ENCODE measurements at regions not wholly inside any gene's neighbourhood (a gene's known extent, or its start where the extent isn't known, plus 50 kb on each side); places are given as distances from the start of the nearest gene placed in this dataset.

DNA sequence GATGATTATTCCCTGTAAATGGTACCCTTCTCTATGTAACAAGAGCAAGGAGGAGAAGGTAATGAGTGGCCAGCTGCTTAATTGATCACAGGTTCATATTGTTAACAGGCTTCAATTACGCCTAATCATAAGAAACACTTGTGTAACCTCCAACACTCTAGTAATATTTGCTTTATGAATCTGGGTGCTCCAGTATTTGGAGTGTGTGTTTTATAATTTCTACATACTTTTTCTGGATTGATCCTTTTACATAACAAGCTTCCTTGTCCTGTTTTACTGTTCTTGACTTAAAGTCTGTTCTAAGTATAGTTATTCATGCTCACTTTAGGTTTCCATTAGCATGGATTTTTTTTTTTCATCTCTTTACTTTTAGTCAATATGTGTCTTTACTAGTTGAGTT, 984.2 kb downstream of the AMY1C start:
- no peak for DNase-seq

DNA sequence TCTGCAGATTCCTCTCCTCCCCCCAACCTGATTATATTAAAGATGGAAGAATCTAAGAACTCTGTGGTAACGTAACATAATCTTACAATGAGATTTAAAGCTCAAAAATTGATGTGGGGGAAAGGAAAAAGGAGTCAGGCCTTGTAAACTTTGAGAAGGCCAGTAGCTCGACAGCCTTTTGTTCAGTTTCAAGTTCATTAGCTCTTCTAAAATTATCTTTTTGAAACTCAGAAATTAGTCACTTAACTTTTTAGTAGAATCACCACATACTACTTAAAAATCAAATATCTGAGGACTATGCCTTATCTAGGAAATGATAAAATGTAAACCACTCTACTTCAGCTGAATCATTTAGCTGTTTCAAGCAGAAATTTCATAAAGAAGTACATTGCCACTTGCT, 996.2 kb downstream of the AMY1C start:
- DNase-seq, result no peak

- DNase-seq, result no peak
Observed at GRCh38 chr1:104746994-104747393, 997.3 kb downstream of the AMY1C start.

DNA sequence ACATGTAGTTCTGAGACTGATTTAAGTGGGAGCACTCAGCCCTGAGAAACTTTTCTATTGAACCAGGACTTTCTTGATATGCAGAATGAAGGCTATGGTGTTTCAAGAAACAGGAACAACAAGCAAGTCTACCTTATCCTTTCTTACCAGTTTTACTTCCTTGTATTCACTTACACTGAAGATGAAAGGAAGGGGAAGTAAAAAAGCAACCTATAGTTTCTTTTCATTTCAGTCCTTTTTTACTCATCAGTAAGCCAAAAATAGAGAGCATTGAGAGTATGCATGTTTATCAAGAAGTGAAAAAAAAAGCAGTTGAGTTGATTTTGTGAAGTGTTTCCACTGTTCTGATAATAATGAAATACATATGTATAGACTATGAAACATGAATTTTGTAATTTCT, 1010.3 kb downstream of the AMY1C start:
- DNase-seq, result no peak

GRCh38 chr1:104761961-104762570, 1012.4 kb downstream of the AMY1C start:
- DNase-seq, result no peak

DNA sequence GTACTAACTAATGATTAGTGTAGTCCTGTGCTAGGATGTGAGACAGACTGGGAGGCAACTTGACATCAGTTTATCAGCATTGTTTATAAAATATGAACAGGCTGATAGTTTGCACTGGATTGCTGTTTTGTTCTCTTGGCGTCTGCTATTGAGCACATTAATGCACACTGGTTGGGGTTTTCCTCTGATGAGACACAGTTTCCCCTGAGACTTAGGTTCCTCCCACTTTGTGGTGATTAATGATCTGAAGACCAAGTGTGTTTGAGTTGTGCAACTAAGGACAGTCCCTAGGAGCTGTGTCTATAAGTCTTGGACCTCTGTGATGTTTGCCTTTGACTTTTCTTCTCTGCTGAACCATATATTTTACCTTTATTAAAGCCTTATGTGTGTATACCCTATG, 1015.4 kb downstream of the AMY1C start:
- DNase-seq, result no peak

- DNase-seq, result no peak
Observed at GRCh38 chr1:104768466-104768865, 1018.8 kb downstream of the AMY1C start.

GRCh38 chr1:104780470-104781078, 1030.9 kb downstream of the AMY1C start:
- no peak for DNase-seq

DNA sequence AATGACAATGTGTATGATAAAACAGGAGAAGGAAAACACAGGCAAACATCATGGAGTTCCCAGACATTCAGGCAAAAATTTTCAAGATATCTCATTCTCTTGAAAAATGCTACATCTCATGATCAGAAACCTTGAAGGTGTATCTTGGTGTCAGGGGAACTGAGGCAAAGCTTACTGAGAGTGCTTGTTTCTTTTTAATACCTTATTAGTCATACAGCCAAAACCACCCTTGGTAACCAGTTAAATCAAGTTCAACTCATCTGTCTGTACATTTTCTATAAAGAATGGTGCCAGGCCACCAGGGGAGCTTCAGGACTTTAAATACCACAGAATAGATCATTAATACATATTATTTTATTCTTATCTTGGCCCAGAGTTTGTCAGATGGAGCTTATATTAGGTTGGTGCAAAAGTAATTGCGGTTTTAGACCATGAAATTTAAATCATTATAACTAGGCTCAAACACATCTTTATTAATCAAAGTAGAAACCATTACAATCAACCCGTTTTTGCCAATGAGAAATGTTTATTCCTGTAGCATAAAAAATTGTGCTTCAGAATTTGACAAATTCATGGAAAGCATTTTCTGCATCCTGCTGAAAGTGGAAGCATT, 1036.0 kb downstream of the AMY1C start:
- no peak for DNase-seq

- no peak for DNase-seq
Observed at GRCh38 chr1:104787866-104788510, 1038.3 kb downstream of the AMY1C start.

DNA sequence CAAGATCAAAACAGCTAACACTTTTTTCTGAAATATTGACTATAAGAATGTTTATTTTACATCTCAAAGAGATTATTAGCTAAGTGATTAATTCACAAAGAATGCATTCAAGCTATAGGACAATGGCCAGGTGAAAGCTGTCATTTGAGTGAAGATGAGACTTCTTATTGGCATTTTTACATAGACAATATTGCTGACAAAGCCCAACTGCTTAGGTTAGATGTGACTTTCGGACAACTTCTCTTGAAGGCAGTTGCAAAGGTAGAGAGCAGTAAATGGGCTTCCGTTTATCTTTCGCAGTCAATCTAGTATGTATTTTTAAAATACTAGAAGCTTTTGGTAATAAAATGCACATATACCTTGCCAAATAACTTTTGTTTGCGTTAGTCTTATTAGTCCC, 1041.3 kb downstream of the AMY1C start:
- DNase-seq, result no peak

DNA sequence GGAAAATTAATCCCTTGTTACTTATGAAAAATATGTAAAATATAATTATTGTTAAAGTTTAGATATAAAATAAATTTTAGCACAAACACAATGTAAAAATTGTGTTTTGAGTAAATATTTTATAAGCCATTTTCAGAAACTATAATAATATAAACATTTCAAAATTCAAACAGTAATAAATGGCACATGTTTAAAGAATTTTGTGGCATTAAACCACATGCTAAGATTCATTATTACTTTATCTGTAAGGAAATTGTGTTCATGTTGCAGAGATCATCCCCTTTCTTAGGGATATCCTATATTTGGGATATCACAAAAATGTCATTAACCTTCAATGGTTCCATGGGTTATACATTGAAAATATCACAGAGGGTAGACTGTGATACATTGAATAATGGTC, 1044.3 kb downstream of the AMY1C start:
- DNase-seq, result no peak

GRCh38 chr1:104795931-104796330, 1046.2 kb downstream of the AMY1C start:
- no peak for DNase-seq

GRCh38 chr1:104797982-104798381, 1048.3 kb downstream of the AMY1C start:
- DNase-seq, result no peak

DNA sequence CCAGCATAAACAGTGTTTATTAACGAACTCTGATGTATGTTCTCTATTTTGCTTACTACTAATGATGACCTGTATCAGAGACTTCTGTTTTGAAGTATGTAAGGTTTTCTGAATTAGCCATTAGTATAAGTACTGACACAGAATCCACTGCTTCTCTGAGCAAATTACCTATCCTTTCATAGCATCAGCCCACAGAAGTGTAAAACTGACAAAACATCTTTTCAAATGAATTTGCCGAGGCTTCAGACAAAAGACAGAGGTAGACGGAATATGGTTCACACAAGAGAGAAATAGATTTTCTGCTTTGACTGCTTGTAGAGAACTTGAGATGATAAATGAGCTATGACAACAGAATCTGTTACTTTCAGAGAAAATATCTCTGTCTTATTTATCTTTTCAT, 1051.6 kb downstream of the AMY1C start:
- DNase-seq, result no peak

DNA sequence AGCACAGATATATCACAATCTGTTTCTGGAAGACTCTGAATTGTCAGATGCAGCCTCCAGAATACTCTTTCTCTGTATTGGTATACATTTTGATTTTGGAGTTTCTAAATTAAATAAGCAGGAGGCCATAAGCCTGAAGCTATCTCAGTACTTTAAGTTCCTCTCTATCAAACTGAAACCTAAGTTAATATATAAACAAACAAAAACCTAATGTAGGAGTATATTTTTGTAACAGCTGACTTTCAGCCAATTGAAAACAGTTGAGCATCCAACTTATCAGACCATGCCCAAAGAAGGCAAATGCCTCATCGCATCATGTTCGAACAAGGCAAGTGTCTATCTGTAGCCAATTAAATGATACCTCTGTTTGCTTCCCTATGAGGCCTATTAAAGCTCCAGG, 1054.4 kb downstream of the AMY1C start:
- no peak for DNase-seq

- no peak for DNase-seq
Observed at GRCh38 chr1:104807590-104807989, 1057.9 kb downstream of the AMY1C start.

DNA sequence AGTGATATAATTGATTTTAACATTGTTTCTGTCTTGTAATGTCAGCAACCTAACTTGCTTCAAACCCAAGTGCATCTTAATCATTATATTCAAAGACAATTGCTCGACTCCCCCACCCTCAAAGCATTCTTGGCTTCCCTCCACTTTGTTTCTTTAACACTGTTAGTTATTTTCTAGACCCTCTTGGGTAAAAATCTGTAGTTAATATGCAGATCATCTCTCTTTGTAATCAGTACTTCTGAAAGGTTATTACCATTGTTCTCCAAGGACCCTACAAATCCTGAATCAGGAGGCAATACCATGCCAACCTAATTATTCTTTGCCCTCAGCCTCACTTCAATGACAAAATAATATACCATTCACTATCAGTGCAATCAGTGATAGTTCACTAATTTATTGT, 1075.7 kb downstream of the AMY1C start:
- DNase-seq, result no peak

- no peak for DNase-seq
Observed at GRCh38 chr1:104830534-104830933, 1080.8 kb downstream of the AMY1C start.

DNA sequence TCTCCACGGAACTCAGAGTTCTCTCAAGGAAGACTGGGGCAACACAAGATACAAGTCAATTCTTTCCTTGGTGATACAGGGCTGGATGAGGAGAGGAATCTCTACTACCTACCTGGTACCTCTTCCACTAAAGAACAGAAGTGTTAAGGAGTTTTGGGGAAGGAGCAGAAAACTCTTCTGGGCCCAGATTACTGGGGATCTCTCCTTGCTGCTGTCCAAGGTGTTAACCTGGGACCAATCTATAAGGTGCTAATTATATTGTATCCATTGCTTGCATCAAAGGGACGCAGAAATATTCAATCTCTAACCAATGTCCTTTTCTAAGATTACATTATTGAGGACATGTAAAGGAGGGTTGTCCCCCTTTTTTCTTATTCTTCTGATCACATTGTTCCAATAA, 1102.5 kb downstream of the AMY1C start:
- no peak for DNase-seq

DNA sequence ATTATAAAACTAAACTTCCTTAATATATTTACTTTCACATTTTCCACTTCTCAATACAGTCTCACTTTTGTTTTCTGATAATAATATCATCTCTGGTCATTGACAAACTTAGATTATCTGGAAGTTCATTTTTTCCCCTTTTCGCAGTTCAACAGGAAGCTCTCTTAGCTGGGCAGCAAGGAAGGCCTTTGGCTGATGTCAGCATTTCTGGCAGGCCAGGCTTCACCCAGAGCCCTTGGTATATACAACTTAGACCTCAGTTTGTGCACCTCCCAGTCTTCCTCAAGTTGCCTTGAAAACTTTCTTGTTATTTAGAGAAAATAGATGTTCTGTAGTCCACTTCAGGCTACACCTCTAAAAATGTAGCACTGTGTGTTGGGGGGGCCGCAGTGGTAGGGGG, 1103.6 kb downstream of the AMY1C start:
- DNase-seq, result no peak

- no peak for DNase-seq
Observed at GRCh38 chr1:104854529-104854928, 1104.8 kb downstream of the AMY1C start.

GRCh38 chr1:104855550-104855949, 1105.9 kb downstream of the AMY1C start:
- no peak for DNase-seq

- no peak for DNase-seq
Observed at GRCh38 chr1:104856091-104856490, 1106.4 kb downstream of the AMY1C start.

Measured in activated T-cell treated with anti-CD3 and anti-CD28 coated beads, Interleukin-2, amount 50 U/mL, for 48 hours (primary cell).